Prostate gland (tissue), 2 donors: ENCODE measurements at regions not wholly inside any gene's neighbourhood (a gene's known extent, or its start where the extent isn't known, plus 50 kb on each side); places are given as distances from the start of the nearest gene placed in this dataset.

Experiments
- POLR2AphosphoS5 ChIP-seq: sonication (generic); formaldehyde crosslinking; IDR thresholded peaks from one replicate; pipeline ENCODE4 v1.6.1; 2017; ENCODE audit warnings: antibody characterized with exemption
- TF ChIP-seq, protein P1 (sequence below), 4 experiments: fragments of 200-600 bp in 2 of 4; fragments of 450-650 bp in 2 of 4; sonication (generic) in 2 of 4; IDR thresholded peaks; 1 replicate in 3 of 4; 2 replicates in 1 of 4; pipeline ENCODE4 v1.5.1; 2016 to 2019; ENCODE audit warnings: antibody characterized with exemption in 4 of 4, mild to moderate bottlenecking in 2 of 4, moderate library complexity in 2 of 4

- TF ChIP-seq, protein P1, sequence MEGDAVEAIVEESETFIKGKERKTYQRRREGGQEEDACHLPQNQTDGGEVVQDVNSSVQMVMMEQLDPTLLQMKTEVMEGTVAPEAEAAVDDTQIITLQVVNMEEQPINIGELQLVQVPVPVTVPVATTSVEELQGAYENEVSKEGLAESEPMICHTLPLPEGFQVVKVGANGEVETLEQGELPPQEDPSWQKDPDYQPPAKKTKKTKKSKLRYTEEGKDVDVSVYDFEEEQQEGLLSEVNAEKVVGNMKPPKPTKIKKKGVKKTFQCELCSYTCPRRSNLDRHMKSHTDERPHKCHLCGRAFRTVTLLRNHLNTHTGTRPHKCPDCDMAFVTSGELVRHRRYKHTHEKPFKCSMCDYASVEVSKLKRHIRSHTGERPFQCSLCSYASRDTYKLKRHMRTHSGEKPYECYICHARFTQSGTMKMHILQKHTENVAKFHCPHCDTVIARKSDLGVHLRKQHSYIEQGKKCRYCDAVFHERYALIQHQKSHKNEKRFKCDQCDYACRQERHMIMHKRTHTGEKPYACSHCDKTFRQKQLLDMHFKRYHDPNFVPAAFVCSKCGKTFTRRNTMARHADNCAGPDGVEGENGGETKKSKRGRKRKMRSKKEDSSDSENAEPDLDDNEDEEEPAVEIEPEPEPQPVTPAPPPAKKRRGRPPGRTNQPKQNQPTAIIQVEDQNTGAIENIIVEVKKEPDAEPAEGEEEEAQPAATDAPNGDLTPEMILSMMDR (IDR thresholded peaks at IDR 0.05), result no peak
- TF ChIP-seq POLR2AphosphoS5, result no peak
These were observed 50.8 kb upstream of the GNPDA2 start for GRCh38 chr4:44777115-44777514.
